ACC112 (cell line): ENCODE measurements at regions not wholly inside any gene's neighbourhood (a gene's known extent, or its start where the extent isn't known, plus 50 kb on each side); places are given as distances from the start of the nearest gene placed in this dataset.

ENCODE experiments used
- H2AFZ ChIP-seq: fragments of 200-600 bp; sonication (generic); one replicate; pipeline ENCODE4 v1.6.0; 2017; ENCODE audit warnings: antibody characterized with exemption, low read length; ENCODE audit not compliant: unreplicated experiment
- H3K27ac ChIP-seq: fragments of 200-600 bp; sonication (generic); 2 replicates; pipeline ENCODE4 v1.5.1; 2014; ENCODE audit warnings: low read depth, mild to moderate bottlenecking, antibody characterized with exemption, low read length, moderate library complexity
- H3K27me3 ChIP-seq: fragments of 200-600 bp; sonication (generic); 2 replicates; pipeline ENCODE4 v1.6.1; 2014; ENCODE audit warnings: mild to moderate bottlenecking, antibody characterized with exemption, low read length, moderate library complexity, mixed read lengths; ENCODE audit not compliant: insufficient read depth
- H3K36me3 ChIP-seq: fragments of 200-600 bp; sonication (generic); 2 replicates; pipeline ENCODE4 v1.6.1; 2016; ENCODE audit warnings: mild to moderate bottlenecking, antibody characterized with exemption, low read length, moderate library complexity, mixed read lengths; ENCODE audit not compliant: insufficient read depth
- H3K4me1 ChIP-seq: fragments of 200-600 bp; sonication (generic); one replicate; pipeline ENCODE4 v1.6.1; 2016; ENCODE audit warnings: low read length, mixed read lengths; ENCODE audit not compliant: insufficient read depth, unreplicated experiment, control insufficient read depth
- H3K4me3 ChIP-seq: fragments of 200-600 bp; sonication (generic); 2 replicates; pipeline ENCODE4 v1.5.1; 2014; ENCODE audit warnings: mild to moderate bottlenecking, low read depth, low read length
- H3K79me2 ChIP-seq: fragments of 200-600 bp; sonication (generic); one replicate; pipeline ENCODE4 v1.6.0; 2016; ENCODE audit warnings: low read length; ENCODE audit not compliant: control insufficient read depth, unreplicated experiment, insufficient read depth

- Histone ChIP-seq H3K36me3 (no peaks in the 10 kb centered on the region), H3K27me3 (peaks cover 9% of the 10 kb centered on the region; the same call in 1 of the 2 replicates), H3K4me3 (no peak overlapping the region), H3K79me2 (no peaks in the 10 kb centered on the region), H2AFZ (no peak overlapping the region), H3K4me1 (no peaks in the 10 kb centered on the region), H3K27ac (no peak overlapping the region)
These were observed 198.2 kb upstream of the TMC3 start for GRCh38 chr15:81572190-81572589.

DNA sequence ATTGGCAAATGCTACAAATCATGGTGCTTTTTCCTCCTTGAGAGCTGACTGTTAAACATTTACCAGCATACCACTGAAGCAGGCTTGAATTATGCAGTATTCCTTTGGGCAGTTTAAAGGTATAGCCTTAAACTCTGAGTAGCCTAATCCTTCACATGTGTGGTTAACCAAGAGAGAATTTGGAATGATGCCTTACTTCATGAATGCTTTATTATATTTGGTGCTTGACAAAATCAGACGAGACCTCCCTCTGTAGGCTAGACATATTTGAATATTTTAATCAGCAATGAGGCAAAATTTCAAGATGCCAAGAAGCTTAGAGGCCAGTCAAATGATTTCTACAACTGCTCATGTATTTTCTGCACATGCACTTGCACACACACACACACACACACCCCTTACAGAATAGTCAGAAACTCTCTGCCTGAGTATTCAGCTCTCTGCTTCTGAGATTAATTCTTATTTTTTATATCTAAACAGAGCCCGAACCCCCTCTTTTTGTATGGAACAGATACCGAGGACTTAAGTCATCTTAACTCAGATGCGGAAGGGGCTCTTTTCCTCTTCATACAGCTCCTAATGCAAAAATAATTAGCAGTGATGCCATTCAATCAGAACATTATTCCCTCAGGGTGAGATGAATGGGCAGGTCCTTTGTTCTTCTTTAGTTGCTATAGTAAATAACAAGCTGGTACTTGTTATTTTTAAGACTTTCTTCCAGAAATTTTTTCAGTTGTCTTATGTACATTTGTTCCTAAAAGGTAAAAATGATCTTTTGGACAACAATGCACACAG lies 195.5 kb upstream of the TMC3 start:
- no peak overlapping the region for H3K27ac ChIP-seq
- no peaks in the 10 kb centered on the region for H3K4me1 ChIP-seq
- H3K27me3 ChIP-seq = peaks cover 9% of the 10 kb centered on the region; the same call in 1 of the 2 replicates
- no peaks in the 10 kb centered on the region for H3K79me2 ChIP-seq
- H3K4me3 ChIP-seq = no peak overlapping the region
- no peak overlapping the region for H2AFZ ChIP-seq
- H3K36me3 ChIP-seq = no peaks in the 10 kb centered on the region

GRCh38 chr15:81567924-81568323 lies 193.9 kb upstream of the TMC3 start:
- Histone ChIP-seq H3K27me3 (peaks cover 9% of the 10 kb centered on the region; the same call in 1 of the 2 replicates), H3K79me2 (no peaks in the 10 kb centered on the region), H3K36me3 (no peaks in the 10 kb centered on the region), H3K4me1 (no peaks in the 10 kb centered on the region), H3K27ac (no peak overlapping the region), H3K4me3 (no peak overlapping the region), H2AFZ (no peak overlapping the region)

GRCh38 chr15:81562986-81563385 lies 189.0 kb upstream of the TMC3 start:
- no peak overlapping the region for H2AFZ ChIP-seq
- H3K4me3 ChIP-seq = no peak overlapping the region
- no peaks in the 10 kb centered on the region for H3K79me2 ChIP-seq
- no peaks in the 10 kb centered on the region for H3K27me3 ChIP-seq
- no peak overlapping the region for H3K27ac ChIP-seq
- H3K36me3 ChIP-seq = no peaks in the 10 kb centered on the region
- H3K4me1 ChIP-seq = no peaks in the 10 kb centered on the region

DNA sequence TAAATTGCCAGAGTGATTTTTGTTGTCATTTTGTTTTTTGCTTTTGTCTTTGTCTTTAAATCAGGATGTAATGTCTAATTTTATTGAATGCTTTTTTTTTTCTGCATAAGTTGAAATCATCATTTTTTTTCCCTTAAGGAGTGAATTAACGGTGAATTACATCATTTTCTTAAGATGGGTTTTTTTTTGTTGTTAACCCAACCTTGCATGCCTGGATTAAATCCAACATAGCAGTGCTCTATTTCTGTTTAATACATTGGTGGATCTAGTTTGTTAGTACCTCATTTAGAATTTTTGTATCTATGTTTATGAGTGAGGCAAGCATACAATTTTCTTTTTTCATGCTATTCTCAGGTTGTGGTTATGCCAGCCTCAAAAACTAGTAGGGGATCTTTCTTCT lies 186.4 kb upstream of the TMC3 start:
- Histone ChIP-seq H2AFZ (no peak overlapping the region), H3K36me3 (no peaks in the 10 kb centered on the region), H3K27me3 (0 out of 2 replicates have a peak, but pooled peaks cover 9% of the 10 kb centered on the region)

GRCh38 chr15:81558056-81558455 lies 184.0 kb upstream of the TMC3 start:
- Histone ChIP-seq H3K27me3 (0 out of 2 replicates have a peak, but pooled peaks cover 9% of the 10 kb centered on the region), H3K27ac (no peak overlapping the region), H2AFZ (no peak overlapping the region), H3K79me2 (no peaks in the 10 kb centered on the region), H3K4me3 (no peak overlapping the region), H3K36me3 (no peaks in the 10 kb centered on the region), H3K4me1 (no peaks in the 10 kb centered on the region)

More for the DNA sequence above, 186.4 kb upstream of the TMC3 start:
- Histone ChIP-seq H3K27ac (no peak overlapping the region), H3K4me1 (no peaks in the 10 kb centered on the region), H3K79me2 (no peaks in the 10 kb centered on the region), H3K4me3 (no peak overlapping the region)

- Histone ChIP-seq H3K79me2 (no peaks in the 10 kb centered on the region), H3K27me3 (0 out of 2 replicates have a peak, but pooled peaks cover 9% of the 10 kb centered on the region), H2AFZ (no peak overlapping the region), H3K27ac (no peak overlapping the region), H3K4me3 (no peak overlapping the region), H3K4me1 (no peaks in the 10 kb centered on the region), H3K36me3 (no peaks in the 10 kb centered on the region)
These were observed 181.3 kb upstream of the TMC3 start for GRCh38 chr15:81555346-81555745.

DNA sequence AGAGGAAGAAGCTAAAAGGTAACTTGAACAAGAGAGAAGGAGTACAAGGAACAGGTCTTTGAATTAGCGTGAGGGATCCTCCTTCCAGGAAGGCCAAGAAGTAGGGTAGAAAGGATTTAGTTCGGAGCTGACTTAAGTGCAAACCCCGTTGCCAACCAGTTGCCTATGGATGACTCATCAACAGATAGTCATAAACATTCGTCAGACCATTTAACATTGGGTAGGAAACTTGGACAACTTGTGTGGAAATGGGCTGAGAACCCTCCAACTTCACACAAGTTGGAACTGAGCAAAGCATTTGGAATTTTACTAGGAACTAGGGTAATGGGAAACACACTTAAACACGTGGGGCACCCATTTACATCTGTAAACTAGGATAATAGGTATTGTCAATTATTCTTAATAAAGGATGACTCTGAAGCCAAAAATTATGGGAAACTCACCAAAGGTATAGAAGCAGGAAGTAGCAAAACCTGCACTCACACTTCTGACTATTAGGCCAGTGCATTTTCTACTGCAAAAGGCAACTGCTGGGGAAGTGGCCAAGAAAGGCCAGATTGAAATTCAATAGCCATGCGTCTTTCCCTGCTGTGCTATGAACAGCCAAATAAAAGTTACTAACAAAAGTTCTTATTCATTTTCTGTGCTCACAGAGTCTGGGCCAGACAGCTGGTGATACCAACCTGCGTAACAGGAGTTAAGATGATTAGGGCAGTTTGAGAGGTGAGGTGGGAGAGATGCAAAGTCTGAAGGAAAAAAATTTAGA lies 174.5 kb upstream of the TMC3 start:
- H3K4me1 ChIP-seq = no peaks in the 10 kb centered on the region
- no peaks in the 10 kb centered on the region for H3K79me2 ChIP-seq
- H3K36me3 ChIP-seq = no peaks in the 10 kb centered on the region
- no peak overlapping the region for H3K4me3 ChIP-seq
- H3K27me3 ChIP-seq = no peaks in the 10 kb centered on the region; the same call in 1 of the 2 replicates
- no peak overlapping the region for H2AFZ ChIP-seq
- H3K27ac ChIP-seq = no peak overlapping the region

DNA sequence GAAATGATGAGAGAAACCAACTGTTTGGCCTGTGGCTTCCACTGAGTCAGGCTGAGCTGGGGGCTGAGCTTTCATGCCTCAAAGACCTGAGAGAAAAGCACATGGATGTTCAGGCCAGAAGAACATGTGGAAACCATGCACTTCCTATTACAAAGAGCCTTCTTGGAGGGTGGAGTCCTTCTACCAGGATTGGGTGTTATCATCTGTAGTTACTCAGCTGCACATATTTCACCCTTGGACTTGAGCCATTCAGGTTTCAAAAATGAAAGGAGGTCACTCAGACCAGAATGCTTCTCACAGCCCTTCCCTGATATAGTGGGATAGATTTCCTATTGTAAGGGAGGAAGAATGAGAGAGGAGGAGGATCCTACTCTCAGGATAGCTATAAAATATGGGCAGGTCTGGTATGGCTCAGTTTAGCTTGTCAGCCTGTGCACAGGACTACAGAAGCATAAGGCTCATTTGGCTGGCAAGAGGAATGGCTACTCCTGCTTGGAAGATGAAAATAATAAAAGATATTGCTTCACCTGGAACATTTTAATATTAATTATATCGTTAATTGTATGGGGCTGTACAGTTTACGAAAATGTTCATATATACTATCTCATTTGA lies 173.6 kb upstream of the TMC3 start:
- Histone ChIP-seq H3K79me2 (no peaks in the 10 kb centered on the region), H2AFZ (no peak overlapping the region), H3K4me1 (no peaks in the 10 kb centered on the region), H3K36me3 (no peaks in the 10 kb centered on the region), H3K4me3 (no peak overlapping the region), H3K27me3 (no peaks in the 10 kb centered on the region; the same call in 1 of the 2 replicates), H3K27ac (no peak overlapping the region)

GRCh38 chr15:81544385-81544784 lies 170.4 kb upstream of the TMC3 start:
- Histone ChIP-seq H3K27ac (no peak overlapping the region), H2AFZ (no peak overlapping the region), H3K27me3 (no peaks in the 10 kb centered on the region; the same call in 1 of the 2 replicates), H3K4me1 (no peaks in the 10 kb centered on the region), H3K36me3 (no peaks in the 10 kb centered on the region), H3K4me3 (no peak overlapping the region), H3K79me2 (no peaks in the 10 kb centered on the region)
